Endothelial cell of umbilical vein (primary cell): ENCODE measurements at regions not wholly inside any gene's neighbourhood (a gene's known extent, or its start where the extent isn't known, plus 50 kb on each side); places are given as distances from the start of the nearest gene placed in this dataset.

Experiments
- BruUV-seq: library from RNA; stranded (reverse); fragments of 400-500 nt; replicated peaks from 2 replicates; lab custom pipeline; 2021; lab: Mats Ljungman, UMichigan
- CTCF ChIA-PET: fragments of 300-600, 350-600 bp; sonication (Branson Sonifier 250); formaldehyde crosslinking; loops from one replicate; lab custom pipeline; 2021; ENCODE audit warnings: antibody characterized with exemption, inconsistent platforms; lab: Charles Lee
- POLR2A ChIA-PET: fragments of 300-600, 350-600 bp; sonication (Branson Sonifier 250); formaldehyde crosslinking; loops from one replicate; lab custom pipeline; 2021; ENCODE audit warnings: antibody characterized with exemption, inconsistent platforms; lab: Charles Lee
- DNase-seq: peaks from one replicate; pipeline ENCODE4 v3.0.0-alpha.2; 2011; ENCODE audit warnings: low read depth, low spot score
- FAIRE-seq: peaks from 2 replicates; lab custom pipeline; 2011; peaks lifted over from hg19 to GRCh38; lab: Jason Lieb, UNC
- H2AFZ ChIP-seq: 2 replicates; pipeline ENCODE4 v1.6.0; 2012; ENCODE audit warnings: low read depth, low read length, control low read depth, inconsistent platforms
- H3K27ac ChIP-seq: 2 replicates; pipeline ENCODE4 v1.5.1; 2011; ENCODE audit warnings: low read depth, mild to moderate bottlenecking, control low read depth, low read length, moderate library complexity; ENCODE audit not compliant: insufficient read depth
- H3K27me3 ChIP-seq, 2 experiments: 2 replicates each; pipeline versions ENCODE4 v1.6.0 to v1.6.1; 2011; ENCODE audit warnings: low read length in 2 of 2, mixed read lengths in 1 of 2; ENCODE audit not compliant: control insufficient read depth in 2 of 2, insufficient read depth in 2 of 2
- H3K36me3 ChIP-seq, 2 experiments: 2 replicates in 1 of 2; 3 replicates in 1 of 2; pipeline ENCODE4 v1.5.1; 2011; ENCODE audit warnings: low read length in 2 of 2, mild to moderate bottlenecking in 1 of 2, moderate library complexity in 1 of 2; ENCODE audit not compliant: control insufficient read depth in 2 of 2, insufficient read depth in 2 of 2; ENCODE audit errors: extremely low read depth in 1 of 2
- H3K4me1 ChIP-seq: 3 replicates; pipeline ENCODE4 v1.5.1; 2011; ENCODE audit warnings: mild to moderate bottlenecking, low read length; ENCODE audit not compliant: control insufficient read depth, insufficient read depth; ENCODE audit errors: extremely low read depth
- H3K4me2 ChIP-seq: 2 replicates; pipeline ENCODE4 v1.6.1; 2011; ENCODE audit warnings: low read length, control low read depth, mixed read lengths; ENCODE audit not compliant: insufficient read depth
- H3K4me3 ChIP-seq, 3 experiments: fragments of 200-600 bp in 1 of 3; sonication (generic), shearing (Covaris generic) in 1 of 3; replicated peaks in 1 of 3; 2 replicates each; pipeline ENCODE4 v1.5.1; 2011 to 2016; ENCODE audit warnings: control low read depth in 3 of 3, low read length in 3 of 3, mild to moderate bottlenecking in 2 of 3, inconsistent platforms in 1 of 3, low read depth in 1 of 3, moderate library complexity in 1 of 3; ENCODE audit not compliant: insufficient read depth in 1 of 3
- H3K79me2 ChIP-seq: 2 replicates; pipeline ENCODE4 v1.6.0; 2012; ENCODE audit warnings: low read length, inconsistent platforms; ENCODE audit not compliant: control insufficient read depth, insufficient read depth
- H3K9ac ChIP-seq: replicated peaks from 2 replicates; pipeline ENCODE3; 2011; ENCODE audit warnings: low read length, control low read depth; ENCODE audit not compliant: insufficient read depth; ENCODE audit errors: extremely low read depth
- H3K9me1 ChIP-seq: replicated peaks from 3 replicates; pipeline ENCODE4 v1.6.0; 2011; ENCODE audit warnings: mild to moderate bottlenecking, low read length; ENCODE audit not compliant: control insufficient read depth, insufficient read depth; ENCODE audit errors: extremely low read depth
- H3K9me3 ChIP-seq: replicated peaks from 2 replicates; pipeline ENCODE4 v1.5.1; 2012; ENCODE audit warnings: low read length, inconsistent platforms; ENCODE audit not compliant: control insufficient read depth, insufficient read depth
- H4K20me1 ChIP-seq: replicated peaks from 2 replicates; pipeline ENCODE3; 2011; ENCODE audit warnings: mild to moderate bottlenecking, low read length; ENCODE audit not compliant: control insufficient read depth, insufficient read depth; ENCODE audit errors: extremely low read depth
- EZH2 ChIP-seq: IDR thresholded peaks from 2 replicates; pipeline ENCODE4 v1.6.1; 2012; ENCODE audit warnings: borderline replicate concordance, low read depth, mild to moderate bottlenecking, moderate library complexity, low read length, inconsistent platforms; ENCODE audit not compliant: severe bottlenecking
- FOS ChIP-seq: IDR thresholded peaks from 2 replicates; pipeline ENCODE4 v1.6.1; 2011; ENCODE audit warnings: mild to moderate bottlenecking, low read length, moderate library complexity, borderline replicate concordance; ENCODE audit not compliant: insufficient read depth
- GATA2 ChIP-seq: IDR thresholded peaks from 2 replicates; pipeline ENCODE4 v1.7.0; 2011; ENCODE audit warnings: low read depth, mild to moderate bottlenecking, moderate library complexity, mixed read lengths, low read length; ENCODE audit not compliant: insufficient read length, insufficient read depth
- MYC ChIP-seq: IDR thresholded peaks from one replicate; pipeline ENCODE4 v1.6.1; 2011; ENCODE audit warnings: mild to moderate bottlenecking, low read depth, low read length
- POLR2AphosphoS5 ChIP-seq: IDR thresholded peaks from 2 replicates; pipeline ENCODE4 v1.6.1; 2012; ENCODE audit warnings: low read depth, mild to moderate bottlenecking, control low read depth, low read length, moderate library complexity; ENCODE audit not compliant: insufficient read depth
- dilution Hi-C: fragments of 300-500 bp; cut with MboI; formaldehyde crosslinking; loops from one replicate; pipeline ENCODE4 v1.15.0; 2019; ENCODE audit warnings: low sequenced_read_pairs; ENCODE audit not compliant: extremely low pct_ligation_motif_present
- intact Hi-C: fragments of 100-400 bp; cut with micrococcal nuclease; formaldehyde crosslinking; loops from one replicate; pipeline ENCODE4 v1.10.0; 2022
- TF ChIP-seq, protein P1 (sequence below), 2 donors: IDR thresholded peaks; 1 replicate in 1 of 2; 2 replicates in 1 of 2; pipeline ENCODE4 v1.5.1; 2011; ENCODE audit warnings: low read length in 2 of 2, mild to moderate bottlenecking in 2 of 2, moderate library complexity in 2 of 2, control low read depth in 1 of 2, inconsistent platforms in 1 of 2, low read depth in 1 of 2; ENCODE audit not compliant: insufficient read depth in 1 of 2; ENCODE audit errors: extremely low read depth in 1 of 2

DNA sequence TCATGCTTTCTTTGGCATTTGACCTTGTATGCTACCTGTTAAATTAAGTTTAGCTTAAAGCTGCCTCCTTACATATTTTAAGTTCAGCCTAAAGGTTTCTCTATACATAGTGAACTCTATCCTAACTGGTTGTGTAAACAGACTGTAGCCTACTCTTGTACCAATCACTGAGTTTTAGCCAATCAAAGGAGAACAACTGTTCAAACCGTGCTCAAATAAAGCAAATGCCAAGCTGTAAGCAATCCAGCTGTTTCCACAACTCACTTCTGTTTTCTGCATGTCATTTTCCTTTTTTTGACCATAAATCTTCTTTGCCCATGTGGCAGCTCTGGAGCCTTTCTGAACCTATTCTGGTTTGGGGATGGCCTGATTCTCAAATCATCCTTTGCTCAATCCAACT lies 1603.8 kb upstream of the ACVR2A start:
- Histone ChIP-seq H3K27ac (no peak overlapping the region), H3K9me1 (no peaks in the 10 kb centered on the region), H3K79me2 (no peaks in the 10 kb centered on the region), H3K4me3 (no peak overlapping the region), H3K9ac (no peak overlapping the region), H3K4me1 (no peaks in the 10 kb centered on the region), H3K36me3 (no peaks in the 10 kb centered on the region), H3K27me3 (no peaks in the 10 kb centered on the region), H3K9me3 (no peaks in the 10 kb centered on the region), H3K4me2 (no peak overlapping the region), H4K20me1 (no peaks in the 10 kb centered on the region), H2AFZ (no peak overlapping the region)
- TF ChIP-seq POLR2AphosphoS5 (no peak), FOS (no peak)
- DNase-seq (no peak), FAIRE-seq (no peak)
- no TSS peak for BruUV-seq
- dilution Hi-C loops: no loop called here
- ChIA-PET POLR2A (no interaction called here), CTCF (no interaction called here)
- intact Hi-C loops: no loop called here

DNA sequence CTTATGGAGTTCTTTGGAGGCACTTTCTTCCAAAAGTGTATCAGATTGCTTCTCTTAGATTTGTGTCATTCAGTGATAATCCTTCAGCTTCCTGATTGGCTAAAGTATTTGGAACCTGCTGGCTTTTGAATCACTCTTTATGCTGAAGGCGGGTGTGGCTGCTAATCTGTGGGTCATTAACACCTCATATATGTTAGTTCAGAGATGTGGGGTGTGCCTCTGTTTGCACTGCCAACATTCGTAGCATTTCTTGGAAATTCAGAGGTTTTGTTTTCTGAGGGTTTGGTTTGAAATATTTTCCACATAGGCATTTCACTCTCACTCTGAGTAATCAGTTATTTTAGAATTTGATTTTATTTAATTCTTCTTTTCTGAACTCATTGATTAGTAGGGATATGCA lies 1604.4 kb upstream of the ACVR2A start:
- H2AFZ ChIP-seq: no peak overlapping the region
- FAIRE-seq: no peak

More for the DNA sequence above, 1604.4 kb upstream of the ACVR2A start:
- intact Hi-C loops (no loop called here), dilution Hi-C loops (no loop called here)
- H3K27ac ChIP-seq: no peak overlapping the region
- H3K9me3 ChIP-seq: no peaks in the 10 kb centered on the region
- CTCF ChIA-PET: no interaction called here
- POLR2A ChIA-PET: no interaction called here
- H3K9ac ChIP-seq: no peak overlapping the region
- no peaks in the 10 kb centered on the region for H3K4me1 ChIP-seq
- no peaks in the 10 kb centered on the region for H3K36me3 ChIP-seq
- H3K9me1 ChIP-seq: no peaks in the 10 kb centered on the region
- no peaks in the 10 kb centered on the region for H4K20me1 ChIP-seq
- no peak overlapping the region for H3K4me2 ChIP-seq
- no TSS peak for BruUV-seq
- no peaks in the 10 kb centered on the region for H3K27me3 ChIP-seq
- TF ChIP-seq GATA2: no peak
- TF ChIP-seq POLR2AphosphoS5: no peak
- no peak for TF ChIP-seq FOS
- TF ChIP-seq, protein P1, sequence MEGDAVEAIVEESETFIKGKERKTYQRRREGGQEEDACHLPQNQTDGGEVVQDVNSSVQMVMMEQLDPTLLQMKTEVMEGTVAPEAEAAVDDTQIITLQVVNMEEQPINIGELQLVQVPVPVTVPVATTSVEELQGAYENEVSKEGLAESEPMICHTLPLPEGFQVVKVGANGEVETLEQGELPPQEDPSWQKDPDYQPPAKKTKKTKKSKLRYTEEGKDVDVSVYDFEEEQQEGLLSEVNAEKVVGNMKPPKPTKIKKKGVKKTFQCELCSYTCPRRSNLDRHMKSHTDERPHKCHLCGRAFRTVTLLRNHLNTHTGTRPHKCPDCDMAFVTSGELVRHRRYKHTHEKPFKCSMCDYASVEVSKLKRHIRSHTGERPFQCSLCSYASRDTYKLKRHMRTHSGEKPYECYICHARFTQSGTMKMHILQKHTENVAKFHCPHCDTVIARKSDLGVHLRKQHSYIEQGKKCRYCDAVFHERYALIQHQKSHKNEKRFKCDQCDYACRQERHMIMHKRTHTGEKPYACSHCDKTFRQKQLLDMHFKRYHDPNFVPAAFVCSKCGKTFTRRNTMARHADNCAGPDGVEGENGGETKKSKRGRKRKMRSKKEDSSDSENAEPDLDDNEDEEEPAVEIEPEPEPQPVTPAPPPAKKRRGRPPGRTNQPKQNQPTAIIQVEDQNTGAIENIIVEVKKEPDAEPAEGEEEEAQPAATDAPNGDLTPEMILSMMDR (IDR thresholded peaks at IDR 0.05; ENCODE audit: extremely low read depth in 1 of 2, insufficient read depth in 1 of 2, low read depth in 1 of 2, low read length in 2 of 2): no peak
- TF ChIP-seq MYC: no peak
- no peak for TF ChIP-seq EZH2
- H3K79me2 ChIP-seq: no peaks in the 10 kb centered on the region
- H3K4me3 ChIP-seq: no peak overlapping the region
- DNase-seq: no peak
